OCI-LY7 (cell line): ENCODE measurements at regions not wholly inside any gene's neighbourhood (a gene's known extent, or its start where the extent isn't known, plus 50 kb on each side); places are given as distances from the start of the nearest gene placed in this dataset.

Experiments
- BruUV-seq: library from RNA; stranded (reverse); fragments of 400-500 nt; replicated peaks from 2 replicates; lab custom pipeline; 2021; lab: Mats Ljungman, UMichigan
- CTCF ChIA-PET: fragments of 300-600 bp; sonication (Branson Sonifier 250); formaldehyde crosslinking; loops from one replicate; lab custom pipeline; 2022; ENCODE audit warnings: antibody characterized with exemption; ENCODE audit not compliant: unreplicated experiment; lab: Charles Lee
- POLR2A ChIA-PET: fragments of 300-600 bp; sonication (Branson Sonifier 250); formaldehyde crosslinking; loops from one replicate; lab custom pipeline; 2022; ENCODE audit warnings: antibody characterized with exemption; lab: Charles Lee
- DNase-seq: peaks from one replicate; pipeline ENCODE4 v3.0.0-alpha.2; 2015; ENCODE audit warnings: low spot score
- H2AFZ ChIP-seq: fragments of 200-600 bp; sonication (generic), shearing (Covaris generic); 2 replicates; pipeline ENCODE4 v1.6.1; 2014; ENCODE audit warnings: mild to moderate bottlenecking, antibody characterized with exemption, low read length, moderate library complexity
- H3K27ac ChIP-seq: fragments of 200-600 bp; sonication (generic); 2 replicates; pipeline ENCODE4 v1.5.1; 2014; ENCODE audit warnings: mixed run types, low read depth, mild to moderate bottlenecking, moderate library complexity, low read length, inconsistent platforms; ENCODE audit not compliant: poor library complexity, severe bottlenecking
- H3K36me3 ChIP-seq: fragments of 200-600 bp; sonication (generic); 2 replicates; pipeline ENCODE4 v1.6.1; 2014; ENCODE audit warnings: mild to moderate bottlenecking, antibody characterized with exemption, low read length, moderate library complexity, mixed read lengths; ENCODE audit not compliant: insufficient read depth
- H3K4me1 ChIP-seq: fragments of 200-600 bp; sonication (generic); 2 replicates; pipeline ENCODE4 v1.5.1; 2014; ENCODE audit warnings: mild to moderate bottlenecking, low read length; ENCODE audit not compliant: insufficient read depth, poor library complexity, severe bottlenecking
- H3K4me2 ChIP-seq: fragments of 200-600 bp; sonication (generic); 2 replicates; pipeline ENCODE4 v1.6.1; 2014; ENCODE audit warnings: mild to moderate bottlenecking, low read length
- H3K4me3 ChIP-seq: fragments of 200-600 bp; sonication (generic); 2 replicates; pipeline ENCODE4 v1.5.1; 2014; ENCODE audit warnings: mild to moderate bottlenecking, low read depth, low read length; ENCODE audit not compliant: poor library complexity, severe bottlenecking
- H3K79me2 ChIP-seq: fragments of 200-600 bp; sonication (generic); 2 replicates; pipeline ENCODE4 v1.6.1; 2016; ENCODE audit warnings: low read depth, mild to moderate bottlenecking, low read length, moderate library complexity, mixed read lengths; ENCODE audit not compliant: insufficient read depth
- H3K9me2 ChIP-seq: fragments of 200-600 bp; sonication (generic); 2 replicates; pipeline ENCODE4 v1.6.1; 2016; ENCODE audit warnings: mild to moderate bottlenecking, low read length, mixed read lengths; ENCODE audit not compliant: insufficient read depth
- H3K9me3 ChIP-seq: fragments of 200-600 bp; sonication (generic); 2 replicates; pipeline ENCODE4 v1.6.1; 2014; ENCODE audit warnings: mild to moderate bottlenecking, mixed run types, low read length, mixed read lengths
- H4K20me1 ChIP-seq: fragments of 200-600 bp; sonication (generic); 2 replicates; pipeline ENCODE4 v1.6.1; 2014; ENCODE audit warnings: mild to moderate bottlenecking, antibody characterized with exemption, low read length, moderate library complexity, mixed read lengths; ENCODE audit not compliant: insufficient read depth
- CTCF ChIP-seq: fragments of 200-600 bp; sonication (generic); conservative IDR thresholded peaks from 2 replicates; pipeline ENCODE4 v1.5.1; 2014; ENCODE audit warnings: mild to moderate bottlenecking, antibody characterized with exemption, low read length, moderate library complexity, mixed read lengths
- EZH2phosphoT487 ChIP-seq: fragments of 200-600 bp; sonication (generic); IDR thresholded peaks from 2 replicates; pipeline ENCODE4 v1.6.1; 2018; ENCODE audit warnings: low read depth, borderline replicate concordance, mild to moderate bottlenecking, mixed run types, antibody characterized with exemption, low read length, moderate library complexity, mixed read lengths
- intact Hi-C: fragments of 100-400 bp; cut with micrococcal nuclease; formaldehyde crosslinking; loops from one replicate; pipeline ENCODE4 v1.10.0; 2022; ENCODE audit not compliant: unreplicated experiment

GRCh38 chr11:15555161-15555560 is 440.4 kb downstream of the INSC start:
- no peak for DNase-seq
- Histone ChIP-seq H3K4me2 (no peak overlapping the region), H3K4me1 (no peaks in the 10 kb centered on the region), H3K36me3 (no peaks in the 10 kb centered on the region), H3K79me2 (no peaks in the 10 kb centered on the region), H2AFZ (no peak overlapping the region), H3K9me3 (no peaks in the 10 kb centered on the region), H3K9me2 (no peaks in the 10 kb centered on the region), H3K4me3 (no peak overlapping the region), H4K20me1 (no peaks in the 10 kb centered on the region), H3K27ac (no peak overlapping the region)
- POLR2A ChIA-PET = interaction anchor here (0.6 to 0.8 kb wide), 2 partner anchors 10 to 482 kb away, joined by 3 to 6 read pairs; partner anchors contain the start of gene CALCB
- intact Hi-C loops = no loop called here
- TF ChIP-seq CTCF (no peak), EZH2phosphoT487 (no peak)
- no TSS peak for BruUV-seq
- CTCF ChIA-PET = no interaction called here

- Histone ChIP-seq H3K9me2 (no peaks in the 10 kb centered on the region), H3K4me2 (no peak overlapping the region), H3K9me3 (no peaks in the 10 kb centered on the region), H3K4me1 (no peaks in the 10 kb centered on the region), H3K4me3 (no peak overlapping the region), H3K36me3 (no peaks in the 10 kb centered on the region), H3K27ac (no peak overlapping the region), H3K79me2 (no peaks in the 10 kb centered on the region), H2AFZ (no peak overlapping the region), H4K20me1 (no peaks in the 10 kb centered on the region)
- no TSS peak for BruUV-seq
- TF ChIP-seq EZH2phosphoT487 (no peak), CTCF (no peak)
- CTCF ChIA-PET = no interaction called here
- intact Hi-C loops = no loop called here
- DNase-seq = no peak
- POLR2A ChIA-PET = no interaction called here
Observed at GRCh38 chr11:15557457-15558230, 442.9 kb downstream of the INSC start.

GRCh38 chr11:15558513-15559181 is 443.9 kb downstream of the INSC start:
- no peaks in the 10 kb centered on the region for H3K9me3 ChIP-seq
- no TSS peak for BruUV-seq
- no peaks in the 10 kb centered on the region for H3K9me2 ChIP-seq
- no peaks in the 10 kb centered on the region for H3K36me3 ChIP-seq
- no peaks in the 10 kb centered on the region for H3K79me2 ChIP-seq
- TF ChIP-seq EZH2phosphoT487 (no peak), CTCF (no peak)
- H3K4me2 ChIP-seq = no peak overlapping the region
- no peaks in the 10 kb centered on the region for H4K20me1 ChIP-seq
- H2AFZ ChIP-seq = no peak overlapping the region
- CTCF ChIA-PET = no interaction called here
- POLR2A ChIA-PET = interaction anchor here (0.6 kb wide), 1 partner anchor 88 kb away, joined by 3 read pairs; no protein-coding TSS in a partner anchor
- H3K4me1 ChIP-seq = no peaks in the 10 kb centered on the region
- no peak for DNase-seq
- intact Hi-C loops = no loop called here
- no peak overlapping the region for H3K4me3 ChIP-seq
- no peak overlapping the region for H3K27ac ChIP-seq
